Suppressor macrophage treated with lipopolysaccharide for 4 hours (primary cell): ENCODE measurements at regions not wholly inside any gene's neighbourhood (a gene's known extent, or its start where the extent isn't known, plus 50 kb on each side); places are given as distances from the start of the nearest gene placed in this dataset.

Experiments
- DNase-seq: peaks from one replicate; pipeline ENCODE4 v3.0.0-alpha.2; 2020

DNA sequence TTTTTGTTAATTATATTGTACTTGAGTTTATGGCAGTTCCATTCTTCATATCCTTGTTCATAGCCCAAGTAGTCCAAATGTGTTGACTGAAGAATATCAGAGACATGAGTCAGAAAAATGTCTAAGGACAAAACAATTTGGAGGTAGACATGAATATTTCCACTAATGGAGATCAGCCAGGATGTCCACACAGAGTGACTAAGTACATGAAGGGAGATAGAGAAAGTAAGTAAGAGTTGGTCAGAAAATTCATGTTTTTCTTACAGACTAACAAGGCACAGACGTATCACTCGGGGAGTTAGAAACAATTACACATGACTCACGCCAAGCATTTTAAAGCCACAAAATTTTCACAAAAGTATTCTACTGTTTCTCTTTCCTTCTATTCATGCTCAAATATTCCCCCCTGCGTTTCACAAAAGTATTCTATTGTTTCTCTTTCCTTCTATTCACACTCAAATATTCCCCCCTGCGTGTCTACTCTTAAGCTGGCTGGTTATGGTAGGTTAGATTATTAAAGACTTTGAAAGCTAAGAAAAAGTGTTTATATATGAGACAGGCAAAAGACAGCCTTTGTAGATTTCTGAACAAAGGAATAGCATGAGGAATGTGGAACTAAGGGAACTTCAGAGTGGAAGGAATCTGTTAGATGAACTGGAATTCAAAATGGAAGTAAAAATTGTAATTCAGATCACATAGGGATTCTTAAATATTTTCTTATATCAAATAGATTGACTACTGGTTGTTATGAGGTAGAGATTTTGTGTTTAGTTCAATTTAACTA is 648.7 kb upstream of the CCDC54 start:
- no peak for DNase-seq

GRCh38 chr3:106729481-106729880 is 647.8 kb upstream of the CCDC54 start:
- DNase-seq = no peak

GRCh38 chr3:106731230-106731629 is 646.0 kb upstream of the CCDC54 start:
- DNase-seq = no peak

GRCh38 chr3:106734712-106735111 is 642.5 kb upstream of the CCDC54 start:
- DNase-seq = no peak

DNA sequence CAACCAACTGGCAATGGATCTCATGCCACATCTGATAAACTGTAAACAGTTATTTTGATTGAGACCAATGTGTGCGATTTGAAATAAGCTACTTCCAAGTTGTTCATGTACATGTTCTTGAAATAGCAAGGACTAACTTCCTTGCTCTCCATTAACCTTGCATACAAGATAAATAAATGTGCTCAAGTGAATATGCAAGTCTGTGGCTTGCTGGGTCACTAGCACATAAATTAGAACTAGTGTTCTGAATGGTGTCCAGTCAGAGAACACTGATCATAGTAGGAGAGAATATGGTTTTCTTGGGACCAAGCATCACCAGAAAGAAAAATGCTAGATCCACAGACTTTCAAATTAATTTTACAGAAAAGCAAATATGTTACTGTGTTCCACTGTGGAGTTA is 640.0 kb upstream of the CCDC54 start:
- no peak for DNase-seq

GRCh38 chr3:106740116-106740515 is 637.1 kb upstream of the CCDC54 start:
- no peak for DNase-seq

- DNase-seq = no peak
These were observed 631.7 kb upstream of the CCDC54 start for GRCh38 chr3:106745344-106746168.

- DNase-seq = no peak
These were observed 631.0 kb upstream of the CCDC54 start for GRCh38 chr3:106746286-106746685.

- DNase-seq = no peak
These were observed 628.6 kb upstream of the CCDC54 start for GRCh38 chr3:106748472-106749262.

DNA sequence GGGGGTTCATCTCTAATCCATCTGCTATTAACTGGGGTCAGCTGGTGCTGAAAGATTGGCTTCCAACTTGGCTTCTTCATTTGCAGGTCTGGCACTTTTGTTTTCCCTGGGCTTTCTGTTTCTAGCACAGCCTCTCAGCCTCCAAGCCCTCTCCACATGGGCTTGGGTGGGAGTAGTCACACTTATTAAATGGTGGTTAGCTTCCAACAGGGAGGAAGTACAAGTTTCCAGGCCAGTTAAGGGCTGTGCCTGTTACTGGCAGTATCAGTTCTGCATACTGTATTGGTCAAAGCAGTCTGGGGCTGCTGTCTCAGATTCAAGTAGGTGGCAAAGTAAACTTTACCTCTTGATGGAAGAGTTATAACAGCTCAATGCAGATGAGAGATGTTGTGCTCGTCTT is 627.1 kb upstream of the CCDC54 start:
- DNase-seq = no peak

GRCh38 chr3:106755336-106755735 is 621.9 kb upstream of the CCDC54 start:
- DNase-seq = no peak

- DNase-seq = no peak
These were observed 620.3 kb upstream of the CCDC54 start for GRCh38 chr3:106756901-106757300.

DNA sequence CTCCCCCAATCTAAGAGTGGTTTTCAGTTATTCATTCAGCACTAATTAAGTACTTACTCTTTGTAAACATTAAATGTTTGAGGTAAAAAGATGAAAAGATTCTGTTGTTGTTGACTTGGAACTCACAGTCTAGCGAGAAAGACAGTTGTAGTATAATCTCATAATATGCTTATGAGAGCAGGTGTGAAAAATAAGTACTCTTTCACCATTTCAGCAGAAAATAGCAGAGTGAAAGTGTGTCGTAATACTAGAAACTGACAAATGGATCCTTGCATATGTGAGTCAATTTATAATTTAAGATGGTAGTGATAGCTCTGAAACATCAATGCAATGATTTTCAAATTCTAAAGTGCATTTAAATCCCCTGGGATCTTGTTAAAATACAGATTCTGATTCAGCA is 618.8 kb upstream of the CCDC54 start:
- DNase-seq = no peak

GRCh38 chr3:106759731-106760130 is 617.5 kb upstream of the CCDC54 start:
- DNase-seq = no peak

DNA sequence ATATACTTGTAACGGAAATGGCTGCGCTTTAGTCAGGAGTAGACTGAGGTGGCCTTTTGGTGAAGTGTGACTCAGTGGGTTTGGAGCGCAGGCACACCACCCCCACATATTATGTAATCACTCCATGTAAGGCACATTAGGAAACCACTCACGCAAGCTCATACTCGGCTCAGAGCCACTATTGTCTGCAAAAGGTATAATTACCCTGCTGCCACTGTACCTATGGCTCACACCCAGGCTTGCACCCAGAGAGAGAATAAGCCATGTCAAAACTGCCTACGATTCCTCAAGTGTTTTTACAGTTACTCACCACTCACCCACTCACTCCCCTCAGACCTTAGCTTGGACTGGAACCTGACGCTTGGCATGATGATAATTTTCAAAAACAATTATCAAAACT is 611.9 kb upstream of the CCDC54 start:
- no peak for DNase-seq

- DNase-seq = no peak
These were observed 608.2 kb upstream of the CCDC54 start for GRCh38 chr3:106768941-106769480.

DNA sequence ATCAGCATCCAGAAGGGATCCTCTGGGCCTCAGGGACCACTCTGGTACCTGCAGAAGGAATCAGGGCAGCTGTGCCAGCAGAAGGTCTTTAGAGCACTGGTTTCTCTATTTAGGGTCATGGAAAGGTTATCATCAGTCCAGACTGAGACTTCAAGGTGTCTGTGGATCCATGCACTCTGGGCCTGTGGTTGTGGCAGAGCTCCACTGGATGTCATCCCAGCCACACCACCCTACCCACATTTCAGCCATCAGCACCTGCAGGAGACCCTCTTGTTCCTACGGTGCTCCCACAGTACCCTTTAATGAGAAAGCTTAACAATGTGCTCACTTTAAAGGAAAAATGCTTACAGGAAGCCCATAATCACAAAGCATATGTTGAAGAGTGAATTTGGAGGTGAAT is 603.4 kb upstream of the CCDC54 start:
- no peak for DNase-seq

GRCh38 chr3:106783231-106783630 is 594.0 kb upstream of the CCDC54 start:
- no peak for DNase-seq

DNA sequence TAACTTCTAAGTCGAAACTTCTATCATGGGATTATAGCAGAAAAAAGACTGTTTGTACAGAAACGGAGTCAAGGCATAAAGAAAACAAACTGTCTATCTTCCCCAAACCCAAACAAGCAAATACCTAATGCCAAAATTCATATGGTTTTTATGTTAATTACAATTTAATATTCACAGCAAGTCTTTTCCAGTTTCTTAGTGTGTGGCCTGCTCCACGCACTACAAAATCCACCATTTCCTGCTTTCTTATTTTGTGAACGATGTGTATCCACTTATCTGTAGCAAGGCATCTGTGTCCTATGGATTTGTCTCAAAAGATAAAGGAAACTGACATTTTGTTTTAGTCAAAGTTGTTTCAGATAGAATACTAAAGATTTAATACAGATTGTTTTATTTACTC is 588.0 kb upstream of the CCDC54 start:
- no peak for DNase-seq

DNA sequence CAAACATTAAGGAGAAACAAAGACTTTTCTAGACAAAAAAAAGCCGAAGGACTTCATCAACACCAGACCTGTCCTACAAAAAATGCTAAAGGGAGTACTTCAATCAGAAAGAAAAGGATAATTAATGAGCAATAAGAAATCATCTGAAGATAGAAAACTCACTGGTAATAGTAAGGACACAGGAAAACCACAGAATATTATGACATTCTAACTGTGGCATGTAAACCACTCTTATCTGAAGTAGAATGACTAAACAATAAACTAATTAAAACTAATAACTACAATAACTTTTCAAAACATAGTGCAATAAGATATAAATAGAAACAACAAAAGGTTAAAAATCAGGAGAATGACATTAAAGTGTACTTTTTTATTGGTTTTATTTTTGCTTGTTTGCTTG is 584.5 kb upstream of the CCDC54 start:
- no peak for DNase-seq

- no peak for DNase-seq
These were observed 582.8 kb upstream of the CCDC54 start for GRCh38 chr3:106794442-106794841.

DNA sequence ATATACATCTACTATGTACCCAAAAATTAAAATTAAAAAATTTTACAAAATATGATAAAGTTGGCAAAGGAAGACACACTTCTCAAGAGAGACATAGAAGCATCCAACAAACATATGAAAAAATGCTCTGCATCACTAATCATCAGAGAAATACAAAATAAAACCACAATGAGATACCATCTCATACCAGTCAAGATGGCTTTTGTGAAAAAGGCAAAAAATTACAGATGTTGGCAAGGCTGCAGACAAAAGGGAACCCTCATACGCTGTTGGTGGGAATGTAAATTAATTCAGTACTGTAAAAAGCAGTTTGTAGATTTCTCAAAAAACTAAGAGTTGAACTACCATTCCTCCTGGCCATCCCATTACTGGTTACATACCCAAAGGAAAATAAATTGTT is 581.7 kb upstream of the CCDC54 start:
- no peak for DNase-seq

DNA sequence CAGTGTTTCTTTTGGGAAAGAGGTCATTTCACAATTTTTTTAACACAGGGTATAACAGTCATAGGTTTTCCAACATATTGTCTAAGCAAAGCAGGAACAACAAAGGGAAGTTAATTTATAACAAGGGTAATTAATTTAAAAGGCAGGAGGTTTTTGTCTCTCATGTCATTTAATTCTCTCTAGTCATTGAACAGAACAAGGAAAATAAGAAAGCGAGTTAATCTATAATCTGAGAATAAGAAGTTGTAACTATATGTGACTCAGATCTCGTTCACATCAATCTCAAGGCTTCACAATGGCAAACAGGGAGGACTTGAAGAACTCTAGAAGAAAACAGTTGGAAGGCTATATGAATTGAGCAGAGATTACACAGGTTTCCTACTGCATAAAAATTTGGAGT is 579.8 kb upstream of the CCDC54 start:
- no peak for DNase-seq
